ENCODE measurements at regions not wholly inside any gene's neighbourhood (a gene's known extent, or its start where the extent isn't known, plus 50 kb on each side); places are given as distances from the start of the nearest gene placed in this dataset.

DNA sequence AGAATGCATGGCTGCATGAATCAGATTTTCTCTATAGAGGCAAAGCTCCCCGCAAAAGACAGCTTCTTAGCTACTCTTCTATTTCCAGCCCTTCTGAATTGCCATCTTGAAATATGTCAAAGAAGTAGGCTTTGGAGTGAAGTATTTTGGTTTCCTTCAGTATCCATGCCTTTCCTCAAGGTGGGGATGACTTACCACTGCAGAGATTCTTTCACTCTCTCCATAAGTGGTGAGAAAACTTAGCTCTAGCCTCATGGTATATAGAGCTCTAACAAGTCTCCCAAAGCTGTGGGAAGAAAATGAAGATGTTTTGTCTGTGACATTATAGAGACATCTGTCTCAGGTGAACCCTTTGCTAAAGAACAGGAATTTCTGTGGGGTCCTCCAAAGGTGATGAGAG lies 89.6 kb upstream of the ITGB1 start:
- 83% methylated on average over 1 of the region's 1 CpG; no CpG with 5 or more reads in 1 of the 2 donors for WGBS, 2 donors (ENCODE audit: low coverage in 1 of 2)
- H3K27ac ChIP-seq: no peak overlapping the region
- ATAC-seq: no peak

DNA sequence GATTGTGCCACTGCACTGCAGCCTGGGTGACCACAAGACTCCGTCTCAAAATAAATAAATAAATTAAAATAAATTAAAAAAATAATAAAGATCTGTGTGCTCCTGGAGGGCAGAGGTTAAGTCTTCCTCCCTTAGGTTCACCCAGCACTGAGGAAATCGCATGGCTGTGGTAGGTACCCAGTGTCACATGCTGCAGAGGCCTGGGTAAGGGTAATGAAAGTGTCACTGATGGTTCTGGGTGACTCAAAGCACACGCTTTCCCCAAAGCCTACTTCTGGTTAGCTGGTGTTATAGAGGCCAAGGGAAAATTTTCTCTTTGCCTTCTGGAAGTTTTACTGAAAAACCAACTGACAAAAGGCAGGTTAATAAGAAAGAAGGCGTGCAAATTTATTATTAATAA lies 88.8 kb upstream of the ITGB1 start:
- Histone ChIP-seq H3K9me3 (no peaks in the 10 kb centered on the region), H3K27ac (no peak overlapping the region), H3K4me3 (no peak overlapping the region), H3K36me3 (no peaks in the 10 kb centered on the region), H3K4me1 (no peaks in the 10 kb centered on the region), H3K27me3 (no peaks in the 10 kb centered on the region)
- WGBS, 2 donors (ENCODE audit: low coverage in 1 of 2): 88 to 100% methylated on average over 1 to 4 of the region's 4 CpGs
- no peak for TF ChIP-seq POLR2A (IDR thresholded peaks at IDR 0.05)
- TF ChIP-seq POLR2AphosphoS5 (IDR thresholded peaks at IDR 0.05): no peak
- TF ChIP-seq EP300 (IDR thresholded peaks at IDR 0.05): no peak
- TF ChIP-seq, protein P1, sequence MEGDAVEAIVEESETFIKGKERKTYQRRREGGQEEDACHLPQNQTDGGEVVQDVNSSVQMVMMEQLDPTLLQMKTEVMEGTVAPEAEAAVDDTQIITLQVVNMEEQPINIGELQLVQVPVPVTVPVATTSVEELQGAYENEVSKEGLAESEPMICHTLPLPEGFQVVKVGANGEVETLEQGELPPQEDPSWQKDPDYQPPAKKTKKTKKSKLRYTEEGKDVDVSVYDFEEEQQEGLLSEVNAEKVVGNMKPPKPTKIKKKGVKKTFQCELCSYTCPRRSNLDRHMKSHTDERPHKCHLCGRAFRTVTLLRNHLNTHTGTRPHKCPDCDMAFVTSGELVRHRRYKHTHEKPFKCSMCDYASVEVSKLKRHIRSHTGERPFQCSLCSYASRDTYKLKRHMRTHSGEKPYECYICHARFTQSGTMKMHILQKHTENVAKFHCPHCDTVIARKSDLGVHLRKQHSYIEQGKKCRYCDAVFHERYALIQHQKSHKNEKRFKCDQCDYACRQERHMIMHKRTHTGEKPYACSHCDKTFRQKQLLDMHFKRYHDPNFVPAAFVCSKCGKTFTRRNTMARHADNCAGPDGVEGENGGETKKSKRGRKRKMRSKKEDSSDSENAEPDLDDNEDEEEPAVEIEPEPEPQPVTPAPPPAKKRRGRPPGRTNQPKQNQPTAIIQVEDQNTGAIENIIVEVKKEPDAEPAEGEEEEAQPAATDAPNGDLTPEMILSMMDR (IDR thresholded peaks at IDR 0.05): no peak
- ATAC-seq: no peak

More for the DNA sequence above, 89.6 kb upstream of the ITGB1 start:
- Histone ChIP-seq H3K4me3 (no peak overlapping the region), H3K27me3 (no peaks in the 10 kb centered on the region), H3K36me3 (no peaks in the 10 kb centered on the region), H3K4me1 (no peaks in the 10 kb centered on the region), H3K9me3 (no peaks in the 10 kb centered on the region)
- TF ChIP-seq EP300 (IDR thresholded peaks at IDR 0.05) (no peak), POLR2A (IDR thresholded peaks at IDR 0.05) (no peak), POLR2AphosphoS5 (IDR thresholded peaks at IDR 0.05) (no peak)
- TF ChIP-seq, protein P1 (IDR thresholded peaks at IDR 0.05): no peak

- TF ChIP-seq, protein P1 (IDR thresholded peaks at IDR 0.05): no peak
- Histone ChIP-seq H3K9me3 (no peaks in the 10 kb centered on the region), H3K27ac (no peak overlapping the region), H3K4me1 (no peaks in the 10 kb centered on the region), H3K27me3 (no peaks in the 10 kb centered on the region), H3K4me3 (no peak overlapping the region), H3K36me3 (no peaks in the 10 kb centered on the region)
- ATAC-seq: no peak
- 74 to 78% methylated on average over 2 of the region's 2 CpGs for WGBS, 2 donors (ENCODE audit: low coverage in 1 of 2)
Measured at GRCh38 chr10:33045421-33045820, 87.4 kb upstream of the ITGB1 start.

DNA sequence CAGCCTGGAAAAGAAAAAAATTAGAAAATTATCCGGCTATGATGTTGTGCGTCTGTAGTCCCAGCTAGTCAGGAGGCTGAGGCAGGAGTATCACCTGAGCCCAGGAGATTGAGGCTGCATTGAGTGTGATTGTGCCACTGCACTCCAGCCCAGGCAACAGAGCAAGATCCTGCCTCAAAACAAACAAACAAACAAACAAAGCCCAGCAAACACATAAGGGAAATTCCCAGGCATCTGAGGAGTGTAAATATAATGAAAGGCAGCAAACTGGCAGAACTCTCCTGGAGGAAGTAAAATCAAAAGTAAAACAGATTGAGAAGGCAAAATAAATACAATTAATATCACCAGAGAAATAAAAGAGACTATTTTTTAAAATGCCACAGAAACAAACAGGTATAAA lies 84.5 kb upstream of the ITGB1 start:
- Histone ChIP-seq H3K27me3 (no peaks in the 10 kb centered on the region), H3K9me3 (no peaks in the 10 kb centered on the region), H3K27ac (no peak overlapping the region), H3K36me3 (no peaks in the 10 kb centered on the region), H3K4me3 (no peak overlapping the region), H3K4me1 (no peaks in the 10 kb centered on the region)
- TF ChIP-seq POLR2AphosphoS5 (IDR thresholded peaks at IDR 0.05) (no peak), EP300 (IDR thresholded peaks at IDR 0.05) (no peak), POLR2A (IDR thresholded peaks at IDR 0.05) (no peak)
- TF ChIP-seq, protein P1 (IDR thresholded peaks at IDR 0.05): no peak
- ATAC-seq: no peak
- WGBS, 2 donors (ENCODE audit: low coverage in 1 of 2): 86% methylated on average over 2 of the region's 2 CpGs; no CpG with 5 or more reads in 1 of the 2 donors

DNA sequence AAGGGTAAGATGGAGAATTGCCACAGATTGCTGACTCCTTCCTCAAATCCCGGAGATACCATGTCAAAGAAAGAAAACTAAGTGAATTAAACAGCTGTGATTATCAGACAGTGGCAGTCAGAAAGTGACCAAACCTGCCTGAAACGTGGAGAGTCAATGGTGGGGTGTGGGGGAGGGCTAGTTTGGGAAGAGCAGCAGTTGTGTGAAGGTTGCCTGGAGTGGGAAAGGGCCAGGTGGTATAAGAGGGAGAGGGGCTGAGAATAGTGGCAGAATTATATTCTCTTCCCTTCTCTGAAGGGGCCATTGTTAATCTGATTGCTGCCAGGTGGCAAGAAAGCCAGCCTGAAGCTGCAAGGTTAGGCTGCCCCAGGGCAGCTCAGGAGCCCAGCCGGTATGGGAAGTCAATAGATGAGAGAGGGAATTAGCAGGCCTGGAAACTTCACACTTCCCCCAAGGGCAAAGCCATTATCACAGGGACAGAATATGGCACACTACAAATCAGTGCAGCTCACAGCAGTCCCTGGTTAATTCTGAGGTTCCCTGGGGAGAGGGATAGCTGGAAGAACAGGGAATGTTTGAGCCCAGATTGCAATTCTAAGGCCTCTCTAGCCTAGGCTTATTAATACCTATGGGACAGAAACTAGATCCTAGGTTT lies 83.9 kb upstream of the ITGB1 start:
- no peak overlapping the region for H3K27ac ChIP-seq
- 77 to 100% methylated on average over 2 to 3 of the region's 3 CpGs for WGBS, 2 donors (ENCODE audit: low coverage in 1 of 2)
- no peak overlapping the region for H3K4me3 ChIP-seq
- TF ChIP-seq, protein P1 (IDR thresholded peaks at IDR 0.05): no peak
- TF ChIP-seq EP300 (IDR thresholded peaks at IDR 0.05) (no peak), POLR2A (IDR thresholded peaks at IDR 0.05) (no peak), POLR2AphosphoS5 (IDR thresholded peaks at IDR 0.05) (no peak)
- no peaks in the 10 kb centered on the region for H3K4me1 ChIP-seq
- H3K9me3 ChIP-seq: no peaks in the 10 kb centered on the region
- no peak for ATAC-seq
- H3K36me3 ChIP-seq: no peaks in the 10 kb centered on the region
- no peaks in the 10 kb centered on the region for H3K27me3 ChIP-seq
